ENCODE measurements at regions not wholly inside any gene's neighbourhood (a gene's known extent, or its start where the extent isn't known, plus 50 kb on each side); places are given as distances from the start of the nearest gene placed in this dataset.

DNA sequence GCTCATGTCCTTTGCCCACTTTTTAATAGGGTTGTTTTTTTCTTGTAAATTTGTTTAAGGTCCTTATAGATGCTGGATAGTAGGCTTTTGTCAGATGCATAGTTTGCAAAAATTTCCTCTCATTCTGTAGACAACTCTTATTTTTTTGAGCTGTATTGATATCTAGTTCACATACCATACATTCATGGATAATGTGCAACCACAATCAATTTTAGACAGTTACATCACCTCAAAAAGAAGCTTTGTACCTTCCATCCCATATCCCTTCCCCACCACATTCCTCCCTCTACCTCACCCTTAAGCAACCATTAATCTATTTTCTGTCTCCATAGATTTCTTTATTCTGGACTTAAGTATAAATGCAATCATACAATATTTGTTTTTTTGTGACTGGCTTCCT lies 98.4 kb downstream of the PTCSC3 start:
- TF ChIP-seq, protein P1, sequence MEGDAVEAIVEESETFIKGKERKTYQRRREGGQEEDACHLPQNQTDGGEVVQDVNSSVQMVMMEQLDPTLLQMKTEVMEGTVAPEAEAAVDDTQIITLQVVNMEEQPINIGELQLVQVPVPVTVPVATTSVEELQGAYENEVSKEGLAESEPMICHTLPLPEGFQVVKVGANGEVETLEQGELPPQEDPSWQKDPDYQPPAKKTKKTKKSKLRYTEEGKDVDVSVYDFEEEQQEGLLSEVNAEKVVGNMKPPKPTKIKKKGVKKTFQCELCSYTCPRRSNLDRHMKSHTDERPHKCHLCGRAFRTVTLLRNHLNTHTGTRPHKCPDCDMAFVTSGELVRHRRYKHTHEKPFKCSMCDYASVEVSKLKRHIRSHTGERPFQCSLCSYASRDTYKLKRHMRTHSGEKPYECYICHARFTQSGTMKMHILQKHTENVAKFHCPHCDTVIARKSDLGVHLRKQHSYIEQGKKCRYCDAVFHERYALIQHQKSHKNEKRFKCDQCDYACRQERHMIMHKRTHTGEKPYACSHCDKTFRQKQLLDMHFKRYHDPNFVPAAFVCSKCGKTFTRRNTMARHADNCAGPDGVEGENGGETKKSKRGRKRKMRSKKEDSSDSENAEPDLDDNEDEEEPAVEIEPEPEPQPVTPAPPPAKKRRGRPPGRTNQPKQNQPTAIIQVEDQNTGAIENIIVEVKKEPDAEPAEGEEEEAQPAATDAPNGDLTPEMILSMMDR (conservative IDR thresholded peaks at IDR 0.05; ENCODE audit: low read depth, low read length), result no peak
- TF ChIP-seq EZH2 (IDR thresholded peaks at IDR 0.05; ENCODE audit: low read length, unreplicated experiment), result no peak
- no peak for TF ChIP-seq EZH2phosphoT487 (IDR thresholded peaks at IDR 0.05; ENCODE audit: borderline replicate concordance, low read length)
